B cell (primary cell): ENCODE measurements at regions not wholly inside any gene's neighbourhood (a gene's known extent, or its start where the extent isn't known, plus 50 kb on each side); places are given as distances from the start of the nearest gene placed in this dataset.

ENCODE experiments used
- ATAC-seq: fragments of 200-7000 bp; cut with Tn5 transposase; one replicate; pipeline ENCODE4 v1.10.0; 2021; ENCODE audit warnings: low read depth, mild to moderate bottlenecking, moderate number of reproducible peaks, moderate library complexity
- CTCF ChIA-PET: fragments of 350-600 bp; sonication (Branson Sonifier 250); formaldehyde crosslinking; loops from one replicate; lab custom pipeline; 2021; ENCODE audit warnings: antibody characterized with exemption, inconsistent platforms; lab: Charles Lee
- POLR2A ChIA-PET: fragments of 350-600 bp; sonication (Branson Sonifier 250); formaldehyde crosslinking; loops from one replicate; lab custom pipeline; 2021; ENCODE audit warnings: antibody characterized with exemption; lab: Charles Lee
- DNase-seq: peaks from one replicate; pipeline ENCODE4 v3.0.0; 2013
- H2AFZ ChIP-seq: 2 replicates; pipeline ENCODE4 v1.6.1; 2012; ENCODE audit warnings: mild to moderate bottlenecking, low read depth, low read length; ENCODE audit not compliant: insufficient read depth, poor library complexity, severe bottlenecking
- H3K27ac ChIP-seq, 2 donors: 1 replicate in 1 of 2; 2 replicates in 1 of 2; pipeline ENCODE4 v1.5.1; 2012 to 2013; ENCODE audit warnings: low read length in 2 of 2, mild to moderate bottlenecking in 2 of 2, moderate library complexity in 1 of 2
- H3K27me3 ChIP-seq, 4 experiments: fragments of 200-600 bp in 1 of 4; sonication (generic) in 1 of 4; replicated peaks in 1 of 4; 1 replicate in 2 of 4; 2 replicates in 2 of 4; pipeline versions ENCODE4 v1.6.1 to v1.7.0; 2013 to 2016; ENCODE audit warnings: low read length in 3 of 4, mild to moderate bottlenecking in 2 of 4, mixed read lengths in 1 of 4, moderate library complexity in 1 of 4; ENCODE audit not compliant: insufficient read depth in 4 of 4, control insufficient read depth in 3 of 4; ENCODE audit errors: control extremely low read depth in 1 of 4
- H3K36me3 ChIP-seq, 2 experiments: replicated peaks in 1 of 2; 1 replicate in 1 of 2; 2 replicates in 1 of 2; pipeline versions ENCODE4 v1.6.1 to v1.7.1; 2013; ENCODE audit warnings: low read length in 1 of 2; ENCODE audit not compliant: insufficient read depth in 2 of 2, control insufficient read depth in 1 of 2; ENCODE audit errors: control extremely low read depth in 1 of 2, extremely low read depth in 1 of 2
- H3K4me1 ChIP-seq, 2 donors: fragments of 200-600 bp in 1 of 2; sonication (generic) in 1 of 2; 1 replicate in 1 of 2; 2 replicates in 1 of 2; pipeline versions ENCODE4 v1.5.1 to v1.6.1; 2013 to 2017; ENCODE audit warnings: low read length in 2 of 2; ENCODE audit not compliant: control insufficient read depth in 2 of 2, insufficient read depth in 2 of 2
- H3K4me2 ChIP-seq: replicated peaks from 2 replicates; pipeline ENCODE3; 2012; ENCODE audit warnings: mild to moderate bottlenecking, low read depth, low read length; ENCODE audit not compliant: poor library complexity, severe bottlenecking
- H3K4me3 ChIP-seq, 5 experiments: fragments of 200-600 bp in 1 of 5; sonication (generic) in 1 of 5; 1 replicate in 3 of 5; 2 replicates in 2 of 5; pipeline versions ENCODE4 v1.5.1 to v1.7.0; 2011 to 2016; ENCODE audit warnings: low read length in 4 of 5, mild to moderate bottlenecking in 4 of 5, low read depth in 2 of 5, control low read depth in 1 of 5, moderate library complexity in 1 of 5; ENCODE audit not compliant: insufficient read depth in 1 of 5; ENCODE audit errors: control extremely low read depth in 1 of 5, extremely low read depth in 1 of 5
- H3K79me2 ChIP-seq: fragments of 200-600 bp; sonication (generic); one replicate; pipeline ENCODE4 v1.6.0; 2016; ENCODE audit warnings: low read length; ENCODE audit not compliant: control insufficient read depth, insufficient read depth
- H3K9ac ChIP-seq: fragments of 200-600 bp; sonication (generic); 2 replicates; pipeline ENCODE4 v1.6.1; 2017; ENCODE audit warnings: mild to moderate bottlenecking, low read length, moderate library complexity
- H3K9me3 ChIP-seq, 3 donors: one replicate each; pipeline versions ENCODE4 v1.6.1 to v1.7.1; 2013; ENCODE audit warnings: low read length in 2 of 3; ENCODE audit not compliant: control insufficient read depth in 2 of 3, insufficient read depth in 1 of 3; ENCODE audit errors: control extremely low read depth in 1 of 3
- H4K20me1 ChIP-seq: 2 replicates; pipeline ENCODE4 v1.6.0; 2012; ENCODE audit warnings: mild to moderate bottlenecking, low read length; ENCODE audit not compliant: insufficient read depth, control insufficient read depth, poor library complexity, severe bottlenecking
- H3K27ac Mint-ChIP-seq: one replicate; pipeline ENCODE4 v1.8.0; 2021; ENCODE audit warnings: mixed read lengths
- H3K27me3 Mint-ChIP-seq: one replicate; pipeline ENCODE4 v1.8.0; 2021; ENCODE audit warnings: mixed read lengths
- H3K4me1 Mint-ChIP-seq: one replicate; pipeline ENCODE4 v1.8.0; 2021; ENCODE audit warnings: mixed read lengths
- H3K4me3 Mint-ChIP-seq: one replicate; pipeline ENCODE4 v1.8.0; 2021; ENCODE audit warnings: mixed read lengths
- H3K9me3 Mint-ChIP-seq: one replicate; pipeline ENCODE4 v1.8.0; 2022; ENCODE audit warnings: mixed read lengths; ENCODE audit not compliant: insufficient read depth
- EZH2 ChIP-seq: IDR thresholded peaks from 2 replicates; pipeline ENCODE4 v1.6.1; 2012; ENCODE audit warnings: borderline replicate concordance, low read depth, mild to moderate bottlenecking, moderate library complexity, low read length; ENCODE audit not compliant: insufficient read depth, poor library complexity, severe bottlenecking
- WGBS: methylation state at CpG from one replicate; pipeline ENCODE4 v1.1.5; 2013; ENCODE audit warnings: missing lambda C conversion rate; ENCODE audit not compliant: insufficient coverage; 5-methylcytosine and 5-hydroxymethylcytosine counted together
- intact Hi-C: fragments of 100-400 bp; cut with micrococcal nuclease; formaldehyde crosslinking; loops from one replicate; pipeline ENCODE4 v1.10.0; 2022
- TF ChIP-seq, protein P1 (sequence below): fragments of 200-600 bp; IDR thresholded peaks from one replicate; pipeline ENCODE4 v1.8.0; 2022; ENCODE audit warnings: antibody characterized with exemption, mild to moderate bottlenecking

DNA sequence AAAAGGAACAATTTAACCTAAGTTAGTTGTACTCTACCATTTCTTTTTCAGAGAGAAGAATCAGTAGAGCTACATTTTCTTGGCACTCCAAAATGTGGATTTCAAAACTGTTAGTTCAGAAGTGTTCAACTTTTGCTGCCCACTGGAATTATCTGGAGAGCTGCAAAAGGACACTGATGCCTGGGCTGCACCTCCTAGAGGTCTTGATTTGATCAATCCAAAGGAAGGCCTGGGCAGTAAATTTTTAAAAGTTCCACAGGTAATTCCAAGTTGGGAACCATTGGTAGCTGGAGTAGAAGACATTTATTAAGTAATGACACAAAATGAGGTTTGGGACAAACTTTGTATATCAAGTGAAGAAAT, 79.3 kb upstream of the HMCN1 start:
- Mint-ChIP-seq H3K4me1 (no peaks in the 10 kb centered on the region), H3K27me3 (no peaks in the 10 kb centered on the region), H3K4me3 (no peak overlapping the region), H3K27ac (no peak overlapping the region), H3K9me3 (no peaks in the 10 kb centered on the region)
- no peaks in the 10 kb centered on the region for H3K4me1 ChIP-seq
- no peak for DNase-seq
- intact Hi-C loops: no loop called here
- no peaks in the 10 kb centered on the region for H3K36me3 ChIP-seq
- ChIA-PET CTCF (no interaction called here), POLR2A (no interaction called here)
- no peaks in the 10 kb centered on the region for H3K9me3 ChIP-seq
- no peaks in the 10 kb centered on the region for H4K20me1 ChIP-seq
- no peak overlapping the region for H3K27ac ChIP-seq
- no peak overlapping the region for H3K4me2 ChIP-seq
- H2AFZ ChIP-seq: no peak overlapping the region
- no peak overlapping the region for H3K4me3 ChIP-seq
- no peaks in the 10 kb centered on the region for H3K79me2 ChIP-seq
- ATAC-seq: no peak
- TF ChIP-seq, protein P1, sequence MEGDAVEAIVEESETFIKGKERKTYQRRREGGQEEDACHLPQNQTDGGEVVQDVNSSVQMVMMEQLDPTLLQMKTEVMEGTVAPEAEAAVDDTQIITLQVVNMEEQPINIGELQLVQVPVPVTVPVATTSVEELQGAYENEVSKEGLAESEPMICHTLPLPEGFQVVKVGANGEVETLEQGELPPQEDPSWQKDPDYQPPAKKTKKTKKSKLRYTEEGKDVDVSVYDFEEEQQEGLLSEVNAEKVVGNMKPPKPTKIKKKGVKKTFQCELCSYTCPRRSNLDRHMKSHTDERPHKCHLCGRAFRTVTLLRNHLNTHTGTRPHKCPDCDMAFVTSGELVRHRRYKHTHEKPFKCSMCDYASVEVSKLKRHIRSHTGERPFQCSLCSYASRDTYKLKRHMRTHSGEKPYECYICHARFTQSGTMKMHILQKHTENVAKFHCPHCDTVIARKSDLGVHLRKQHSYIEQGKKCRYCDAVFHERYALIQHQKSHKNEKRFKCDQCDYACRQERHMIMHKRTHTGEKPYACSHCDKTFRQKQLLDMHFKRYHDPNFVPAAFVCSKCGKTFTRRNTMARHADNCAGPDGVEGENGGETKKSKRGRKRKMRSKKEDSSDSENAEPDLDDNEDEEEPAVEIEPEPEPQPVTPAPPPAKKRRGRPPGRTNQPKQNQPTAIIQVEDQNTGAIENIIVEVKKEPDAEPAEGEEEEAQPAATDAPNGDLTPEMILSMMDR: no peak
- no peak for TF ChIP-seq EZH2
- H3K9ac ChIP-seq: no peak overlapping the region
- H3K27me3 ChIP-seq: no peaks in the 10 kb centered on the region

- intact Hi-C loops: no loop called here
- no peaks in the 10 kb centered on the region for H3K36me3 ChIP-seq
- H3K4me2 ChIP-seq: no peak overlapping the region
- no peaks in the 10 kb centered on the region for H3K27me3 ChIP-seq
- POLR2A ChIA-PET: no interaction called here
- CTCF ChIA-PET: interaction anchor here (3.0 kb wide), 1 partner anchor 27 kb away, joined by 26 read pairs; no protein-coding TSS in a partner anchor
- no peaks in the 10 kb centered on the region for H4K20me1 ChIP-seq
- no peaks in the 10 kb centered on the region for H3K79me2 ChIP-seq
- WGBS: 100% methylated on average over 1 of the region's 4 CpGs
- Mint-ChIP-seq H3K27ac (no peak overlapping the region), H3K27me3 (no peaks in the 10 kb centered on the region), H3K9me3 (no peaks in the 10 kb centered on the region), H3K4me3 (no peak overlapping the region), H3K4me1 (no peaks in the 10 kb centered on the region)
- no peak for TF ChIP-seq EZH2
- TF ChIP-seq, protein P1: no peak
- ATAC-seq: no peak
- H3K4me1 ChIP-seq: no peaks in the 10 kb centered on the region
- no peak overlapping the region for H2AFZ ChIP-seq
- DNase-seq: no peak
- H3K9me3 ChIP-seq: no peaks in the 10 kb centered on the region
- H3K9ac ChIP-seq: no peak overlapping the region
- H3K27ac ChIP-seq: no peak overlapping the region
- no peak overlapping the region for H3K4me3 ChIP-seq
These were observed 79.8 kb upstream of the HMCN1 start for GRCh38 chr1:185654199-185654951.
